Stimulated activated CD4-positive, alpha-beta T cell treated with anti-CD3 and anti-CD28 coated beads, Interleukin-1b, Interleukin-23, amount 100 ng/mL, for 4 hours (primary cell): ENCODE measurements at regions not wholly inside any gene's neighbourhood (a gene's known extent, or its start where the extent isn't known, plus 50 kb on each side); places are given as distances from the start of the nearest gene placed in this dataset.
"Not testable (repeated sequence)": the region's sequence is repeated elsewhere in the genome, so short reads cannot be mapped to it uniquely, and the experiment has no call there.

Source experiments
- DNase-seq, 2 donors: peaks; one replicate each; pipeline ENCODE4 v3.0.0-alpha.2; 2020; ENCODE audit warnings: low read depth in 2 of 2

DNA sequence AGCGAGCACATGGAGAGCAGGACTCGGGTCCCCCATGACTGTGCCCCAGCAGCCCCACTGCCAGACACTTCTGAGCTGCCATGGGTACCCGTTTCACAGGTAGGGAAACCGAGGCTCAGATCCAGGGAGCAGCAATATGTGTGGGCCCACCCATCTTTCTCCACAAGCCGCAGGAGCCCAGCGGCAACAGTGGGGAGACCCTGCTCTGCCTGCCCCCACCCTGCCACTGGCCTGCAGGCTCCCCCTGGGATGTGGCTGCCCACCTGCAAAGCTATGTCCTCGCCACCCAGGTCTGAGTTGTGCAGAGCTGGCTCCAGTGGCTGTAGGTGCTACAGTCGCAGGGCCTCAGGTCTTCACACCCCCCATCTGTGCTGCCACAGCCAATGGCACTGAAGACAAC, 50.6 kb upstream of the C1QTNF9B start:
- DNase-seq: no peak

DNA sequence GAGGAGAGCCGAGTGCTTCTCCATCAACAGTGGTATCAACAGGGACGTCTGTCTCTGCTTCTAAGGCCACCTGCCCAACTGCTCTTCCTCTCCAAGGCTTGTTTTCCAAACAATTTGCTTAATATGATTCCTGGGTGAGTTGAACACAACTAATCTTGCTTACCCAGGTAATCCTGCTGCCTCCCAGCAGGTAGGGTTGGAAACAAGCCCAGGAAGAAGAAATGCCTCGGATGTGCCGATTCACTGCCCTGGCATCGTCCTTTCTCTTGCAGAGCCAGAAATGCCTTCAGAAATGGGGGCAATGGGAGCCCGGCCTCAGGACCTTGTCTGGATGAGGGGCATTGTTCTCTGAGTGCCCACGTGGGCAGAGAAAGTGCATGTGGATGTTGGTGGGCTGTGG, 51.9 kb upstream of the C1QTNF9B start:
- no peak for DNase-seq

DNA sequence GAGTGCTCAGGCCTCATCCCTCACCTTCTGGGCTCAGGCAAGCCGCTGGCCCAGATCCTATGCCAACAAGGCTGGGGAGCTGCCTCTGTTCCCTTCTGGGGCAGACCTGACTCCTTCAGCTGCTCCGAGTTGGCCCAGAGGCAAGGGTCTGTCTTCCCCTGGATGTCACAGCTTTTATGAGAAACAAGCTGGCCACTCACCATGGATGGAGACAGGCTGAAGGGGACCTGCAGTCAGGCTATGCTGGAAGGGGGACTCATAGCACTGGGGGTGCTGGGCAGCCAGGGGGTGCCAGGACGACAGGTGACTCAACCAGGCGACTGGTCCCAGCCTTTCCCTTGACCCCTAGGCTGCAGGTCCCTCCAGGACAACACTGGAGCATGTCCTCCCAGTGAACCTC, 52.4 kb upstream of the C1QTNF9B start:
- DNase-seq: no peak

DNA sequence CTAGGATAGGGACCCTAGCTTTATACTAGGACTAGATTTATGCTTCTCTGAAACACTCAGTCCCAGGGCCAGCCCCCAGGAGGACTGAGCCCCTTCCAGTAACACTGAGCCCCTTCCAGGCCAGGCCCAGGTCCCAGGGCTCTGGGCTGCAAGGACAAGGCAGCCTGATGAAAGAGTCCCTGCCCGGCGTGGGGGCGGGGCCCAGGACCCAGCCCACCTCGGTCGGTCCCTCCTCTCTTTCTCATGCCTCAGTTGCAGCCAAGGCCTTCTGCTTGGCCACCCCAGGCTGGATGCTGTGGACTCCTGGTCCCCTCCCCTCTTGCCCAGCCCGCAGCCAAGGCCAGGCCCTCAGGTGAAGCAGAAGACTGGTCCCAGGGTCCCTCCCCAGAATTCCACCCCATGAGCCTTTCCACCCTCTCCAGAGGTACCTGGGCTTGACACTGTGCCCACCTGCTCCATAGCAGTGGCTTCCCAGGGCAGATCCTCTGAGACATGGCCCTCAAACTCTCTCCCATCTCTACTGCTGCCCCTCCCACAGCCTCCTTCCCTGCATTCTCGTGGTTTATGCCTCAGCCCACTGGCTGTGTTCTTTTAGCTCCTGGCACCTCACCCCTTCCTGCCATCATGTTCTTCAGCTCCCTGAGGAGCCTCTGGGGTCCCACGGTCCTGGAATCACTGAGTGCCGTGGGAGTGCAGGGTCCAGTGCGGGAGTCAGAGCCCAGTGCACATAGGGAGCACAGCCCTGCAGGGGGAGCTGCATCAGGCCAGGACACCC, 53.6 kb upstream of the C1QTNF9B start:
- no peak for DNase-seq

- DNase-seq: no peak
Measured at GRCh38 chr13:23952796-23953195, 55.5 kb upstream of the C1QTNF9B start.

DNA sequence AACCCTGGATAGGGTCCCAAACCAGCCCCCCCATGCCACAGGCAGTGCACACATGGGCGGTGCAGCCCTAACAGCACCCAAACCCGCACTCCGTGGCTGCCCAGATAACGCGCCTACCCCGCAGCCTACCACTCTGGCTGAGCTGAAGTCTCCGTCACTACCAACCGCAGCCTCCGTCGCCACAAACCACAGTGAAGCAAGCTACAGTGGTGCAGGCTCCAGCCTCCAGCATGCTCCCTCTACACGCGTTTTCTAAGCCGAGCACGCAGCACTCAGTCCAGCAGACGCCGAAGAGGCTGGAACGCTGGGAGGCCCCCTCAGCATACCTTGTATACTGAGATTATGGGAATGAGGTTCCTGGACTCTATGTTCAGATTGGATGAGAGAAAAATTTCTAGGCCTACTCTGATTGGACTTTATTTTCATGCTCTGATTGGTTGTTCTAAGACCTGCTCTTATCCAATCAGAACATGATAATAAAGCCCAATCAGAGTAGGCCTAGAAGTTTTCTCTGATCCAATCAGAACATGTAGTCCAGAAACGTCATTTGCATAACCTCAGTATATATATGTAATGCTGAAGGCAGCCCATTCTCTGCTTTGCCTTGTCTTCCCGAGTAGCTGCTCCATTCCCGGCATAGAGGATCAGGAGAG, 56.7 kb upstream of the C1QTNF9B start:
- no peak for DNase-seq

- DNase-seq: no peak
Measured at GRCh38 chr13:23955064-23955463, 57.8 kb upstream of the C1QTNF9B start.

GRCh38 chr13:23956106-23956505, 58.8 kb upstream of the C1QTNF9B start:
- no peak for DNase-seq

- no peak for DNase-seq
Measured at GRCh38 chr13:23957981-23958380, 60.7 kb upstream of the C1QTNF9B start.

- no peak for DNase-seq
Measured at GRCh38 chr13:23959231-23959862, 62.0 kb upstream of the C1QTNF9B start.

- DNase-seq: no peak
Measured at GRCh38 chr13:23960566-23961156, 63.4 kb upstream of the C1QTNF9B start.

DNA sequence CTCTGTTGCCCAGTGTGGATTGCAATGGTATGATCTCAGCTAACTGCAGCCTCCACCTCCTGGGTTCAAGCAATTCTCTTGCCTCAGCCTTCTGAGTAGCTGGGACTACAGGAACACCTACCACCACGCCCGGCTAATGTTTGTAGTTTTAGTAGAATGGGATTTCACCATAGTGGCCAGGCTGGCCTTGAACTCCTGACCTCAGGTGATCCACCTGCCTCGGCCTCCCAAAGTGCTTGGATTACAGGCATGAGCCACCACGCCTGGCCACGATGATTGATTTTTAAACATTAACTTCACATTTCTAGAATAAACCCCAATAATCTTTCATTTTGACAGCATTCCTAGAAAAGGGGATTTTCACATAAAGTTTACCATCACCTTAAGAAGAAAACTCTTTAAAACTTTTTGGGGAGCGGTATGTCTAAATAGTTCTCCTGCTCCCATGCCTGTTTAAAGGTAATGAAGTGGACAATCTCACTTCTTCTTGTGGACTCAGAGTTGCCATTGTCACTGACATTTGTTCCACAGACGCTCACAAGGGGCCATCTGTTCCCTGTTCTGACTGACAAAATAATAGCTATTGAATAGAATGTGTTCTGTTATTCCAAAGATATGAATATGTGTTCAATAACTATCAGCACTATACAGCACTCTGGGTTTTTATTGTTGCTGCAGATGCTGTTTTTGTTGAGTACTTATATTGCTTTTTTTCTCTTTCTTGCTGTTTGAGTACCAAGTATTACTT, 66.1 kb upstream of the C1QTNF9B start:
- no peak for DNase-seq

GRCh38 chr13:23963947-23964346, 66.6 kb upstream of the C1QTNF9B start:
- no peak for DNase-seq

- no peak for DNase-seq
Measured at GRCh38 chr13:23965346-23965745, 68.0 kb upstream of the C1QTNF9B start.

- DNase-seq: no peak
Measured at GRCh38 chr13:23966221-23966690, 69.0 kb upstream of the C1QTNF9B start.

DNA sequence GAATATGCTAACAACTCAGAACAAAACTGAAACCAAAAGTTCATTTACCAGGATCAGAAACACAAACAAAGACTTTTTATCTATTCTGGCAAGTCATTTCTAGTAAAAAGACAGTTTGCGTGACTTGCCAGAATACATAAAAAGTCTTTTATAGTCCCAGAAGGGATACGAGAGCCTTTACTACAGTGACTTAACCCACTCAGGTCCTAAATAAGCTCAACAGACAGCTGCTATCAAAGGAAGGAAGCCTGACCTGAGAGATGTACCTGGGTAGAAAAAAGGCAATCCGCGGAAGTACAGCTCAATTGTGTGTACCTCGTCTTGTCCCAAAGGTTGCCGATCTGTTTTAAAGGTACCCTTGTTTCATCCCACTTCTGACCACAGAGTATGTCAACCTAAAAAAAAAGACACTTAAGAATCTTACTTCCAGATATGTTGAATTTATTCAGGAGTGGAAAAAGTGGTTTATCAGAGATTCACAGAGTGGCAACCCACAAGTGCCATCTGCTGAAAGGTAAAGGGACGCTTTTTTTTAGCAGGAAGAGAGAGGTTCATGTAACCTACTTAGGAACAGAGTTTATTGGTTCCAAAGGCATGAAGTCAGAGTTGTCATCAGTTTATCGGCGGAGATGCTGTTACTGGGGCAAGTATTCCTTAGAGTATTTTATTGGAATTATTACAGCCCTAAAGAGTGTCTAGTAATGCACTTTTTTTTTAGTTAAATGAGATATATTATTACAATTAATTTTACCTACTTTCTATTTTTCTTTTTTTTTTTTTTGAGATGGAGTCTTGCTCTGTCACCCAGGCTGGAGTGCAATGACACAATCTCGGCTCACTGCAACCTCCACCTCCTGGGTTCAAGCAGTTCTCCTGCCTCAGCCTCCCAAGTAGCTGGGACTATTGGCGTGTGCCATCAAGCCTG, 69.7 kb upstream of the C1QTNF9B start:
- DNase-seq: peak in 1 of 2 donors; percentile 6

GRCh38 chr13:23967792-23968191, 70.5 kb upstream of the C1QTNF9B start:
- not testable (repeated sequence) for DNase-seq

DNA sequence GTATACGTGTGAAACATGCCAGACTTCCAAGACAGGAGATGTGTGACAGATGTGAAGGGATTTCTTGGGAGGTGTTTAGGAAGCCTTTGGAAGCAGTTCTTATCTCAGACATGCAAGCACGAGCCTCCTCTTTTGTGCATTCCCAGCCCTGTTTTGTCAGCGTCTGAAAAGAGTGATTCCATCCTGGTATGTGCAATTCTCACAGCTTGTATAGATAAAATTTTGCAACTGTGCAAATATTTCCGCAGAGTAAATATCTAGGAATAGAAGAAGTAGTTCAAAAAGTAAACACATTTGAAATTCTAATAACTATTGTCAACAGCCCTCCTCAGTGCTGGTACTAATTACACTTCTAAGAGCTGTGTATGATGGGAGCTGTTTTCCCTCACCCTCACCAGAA, 72.3 kb upstream of the C1QTNF9B start:
- no peak for DNase-seq

GRCh38 chr13:23979361-23980159, 82.3 kb upstream of the C1QTNF9B start:
- peak in 1 of 2 donors; percentile 5 for DNase-seq

GRCh38 chr13:23980160-23980551, 82.9 kb upstream of the C1QTNF9B start:
- peak; percentile 74 to 81 for DNase-seq
